ENCODE measurements at regions not wholly inside any gene's neighbourhood (a gene's known extent, or its start where the extent isn't known, plus 50 kb on each side); places are given as distances from the start of the nearest gene placed in this dataset.

DNA sequence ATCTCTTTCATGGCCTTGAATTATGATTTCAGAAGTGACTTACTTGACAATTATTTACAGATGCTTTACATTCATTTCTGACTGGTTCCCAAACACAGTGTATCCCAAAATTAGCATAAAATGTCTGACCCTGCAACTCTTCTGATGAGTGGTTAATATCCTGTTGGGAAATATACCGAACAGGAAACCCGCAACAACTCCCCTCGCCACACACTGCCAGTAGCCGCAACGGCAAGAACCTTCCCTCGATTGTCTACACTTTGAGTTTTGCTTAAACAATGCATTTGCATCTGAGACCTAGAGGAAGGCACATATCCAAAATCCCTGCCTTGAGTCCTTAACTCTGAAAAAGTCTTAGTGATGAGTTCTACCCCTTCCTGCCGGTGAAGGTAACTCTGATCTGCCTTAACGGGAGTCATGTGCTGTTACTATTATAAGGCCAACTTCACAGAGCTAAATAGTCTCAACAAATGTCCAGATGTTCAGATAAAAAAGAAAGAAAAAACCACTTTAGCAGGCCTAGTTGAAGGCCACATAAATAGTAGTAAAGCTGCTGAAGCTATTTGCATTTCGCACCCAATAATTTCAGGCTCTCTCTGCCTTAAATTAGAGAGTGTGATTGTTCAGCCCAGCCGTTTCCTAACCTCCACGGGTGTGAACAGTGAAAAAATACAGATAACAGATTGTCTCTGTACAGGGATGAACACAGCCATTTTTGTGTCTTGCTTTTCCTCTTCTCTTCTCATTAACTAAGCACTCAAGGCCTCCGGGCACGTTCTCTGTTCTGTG, 321.1 kb downstream of the HS3ST3B1 start:
- H3K4me3 ChIP-seq (replicated peaks; ENCODE audit: low read depth, low read length), result no peak overlapping the region
- no peaks in the 10 kb centered on the region for H3K27me3 ChIP-seq (replicated peaks; ENCODE audit: control insufficient read depth, insufficient read depth, low read length)
- H3K36me3 ChIP-seq (ENCODE audit: control insufficient read depth, insufficient read depth, low read length), result no peaks in the 10 kb centered on the region
- no peak for DNase-seq (ENCODE audit: extremely low read depth, insufficient read length)
- TF ChIP-seq, protein P1, sequence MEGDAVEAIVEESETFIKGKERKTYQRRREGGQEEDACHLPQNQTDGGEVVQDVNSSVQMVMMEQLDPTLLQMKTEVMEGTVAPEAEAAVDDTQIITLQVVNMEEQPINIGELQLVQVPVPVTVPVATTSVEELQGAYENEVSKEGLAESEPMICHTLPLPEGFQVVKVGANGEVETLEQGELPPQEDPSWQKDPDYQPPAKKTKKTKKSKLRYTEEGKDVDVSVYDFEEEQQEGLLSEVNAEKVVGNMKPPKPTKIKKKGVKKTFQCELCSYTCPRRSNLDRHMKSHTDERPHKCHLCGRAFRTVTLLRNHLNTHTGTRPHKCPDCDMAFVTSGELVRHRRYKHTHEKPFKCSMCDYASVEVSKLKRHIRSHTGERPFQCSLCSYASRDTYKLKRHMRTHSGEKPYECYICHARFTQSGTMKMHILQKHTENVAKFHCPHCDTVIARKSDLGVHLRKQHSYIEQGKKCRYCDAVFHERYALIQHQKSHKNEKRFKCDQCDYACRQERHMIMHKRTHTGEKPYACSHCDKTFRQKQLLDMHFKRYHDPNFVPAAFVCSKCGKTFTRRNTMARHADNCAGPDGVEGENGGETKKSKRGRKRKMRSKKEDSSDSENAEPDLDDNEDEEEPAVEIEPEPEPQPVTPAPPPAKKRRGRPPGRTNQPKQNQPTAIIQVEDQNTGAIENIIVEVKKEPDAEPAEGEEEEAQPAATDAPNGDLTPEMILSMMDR (IDR thresholded peaks at IDR 0.05; ENCODE audit: insufficient read depth, low read length, poor library complexity, severe bottlenecking), result no peak

DNA sequence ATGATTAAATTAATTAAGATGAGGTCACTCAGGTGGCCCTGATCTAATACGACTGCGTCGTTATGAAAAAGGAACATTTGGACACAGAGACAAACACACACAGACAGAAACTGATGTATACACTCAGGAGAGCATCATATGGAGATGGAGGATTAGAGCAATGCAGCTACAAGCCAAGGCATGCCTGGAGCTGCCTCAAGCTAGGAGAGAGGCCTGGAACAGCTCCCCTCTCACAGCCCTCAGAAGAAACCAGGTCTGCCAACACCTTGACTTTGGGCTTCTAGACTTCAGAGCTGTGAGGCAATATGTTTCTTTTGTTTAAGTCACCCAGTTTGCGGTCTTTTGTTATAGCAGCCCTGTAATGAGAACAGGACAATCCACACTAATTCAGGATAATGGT, 318.9 kb downstream of the HS3ST3B1 start:
- TF ChIP-seq, protein P1 (IDR thresholded peaks at IDR 0.05; ENCODE audit: insufficient read depth, low read length, poor library complexity, severe bottlenecking), result no peak
- H3K4me3 ChIP-seq (replicated peaks; ENCODE audit: low read depth, low read length), result no peak overlapping the region
- H3K36me3 ChIP-seq (ENCODE audit: control insufficient read depth, insufficient read depth, low read length), result no peaks in the 10 kb centered on the region
- H3K27me3 ChIP-seq (replicated peaks; ENCODE audit: control insufficient read depth, insufficient read depth, low read length), result no peaks in the 10 kb centered on the region
- DNase-seq (ENCODE audit: extremely low read depth, insufficient read length), result no peak

DNA sequence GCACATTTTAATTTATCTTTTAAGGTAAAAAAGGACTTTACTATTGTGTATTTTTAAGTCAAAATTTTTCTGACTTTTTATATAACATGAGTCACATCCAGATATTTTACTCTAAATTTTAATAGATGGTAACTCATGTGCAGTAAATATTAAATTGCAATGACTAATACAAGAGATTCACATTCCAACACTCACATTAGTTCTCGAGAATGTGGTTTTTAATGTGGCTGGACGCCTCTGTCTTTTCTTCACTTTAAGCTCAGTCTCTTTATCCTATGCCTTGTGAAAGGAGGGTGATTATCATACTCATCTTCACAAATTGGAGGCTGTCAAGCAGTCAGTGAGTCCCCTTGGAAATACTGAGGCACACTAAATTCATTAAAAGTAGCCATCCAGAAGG, 315.6 kb downstream of the HS3ST3B1 start:
- Histone ChIP-seq H3K27me3 (replicated peaks; ENCODE audit: control insufficient read depth, insufficient read depth, low read length) (no peaks in the 10 kb centered on the region), H3K4me3 (replicated peaks; ENCODE audit: low read depth, low read length) (no peak overlapping the region), H3K36me3 (ENCODE audit: control insufficient read depth, insufficient read depth, low read length) (no peaks in the 10 kb centered on the region)
- TF ChIP-seq, protein P1 (IDR thresholded peaks at IDR 0.05; ENCODE audit: insufficient read depth, low read length, poor library complexity, severe bottlenecking), result no peak
- no peak for DNase-seq (ENCODE audit: extremely low read depth, insufficient read length)

DNA sequence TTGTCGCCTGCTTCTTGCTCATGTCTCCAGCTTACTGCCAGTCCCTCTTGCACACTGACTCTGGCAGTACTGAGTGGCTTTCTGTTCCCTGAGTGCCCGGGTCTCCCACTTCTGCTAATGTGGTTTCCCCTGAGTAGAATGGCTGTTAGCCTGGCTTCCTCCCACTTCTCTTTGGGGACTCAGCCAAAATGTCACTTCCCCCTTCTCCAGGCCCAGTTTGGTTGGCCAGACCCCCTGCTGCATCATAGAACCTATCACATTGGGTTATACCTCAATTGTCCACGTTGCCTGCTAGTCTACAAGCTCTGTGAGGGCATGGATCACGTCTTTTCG, 304.4 kb downstream of the HS3ST3B1 start:
- TF ChIP-seq, protein P1 (IDR thresholded peaks at IDR 0.05; ENCODE audit: insufficient read depth, low read length, poor library complexity, severe bottlenecking), result no peak
- no peak overlapping the region for H3K4me3 ChIP-seq (replicated peaks; ENCODE audit: low read depth, low read length)
- no peaks in the 10 kb centered on the region for H3K36me3 ChIP-seq (ENCODE audit: control insufficient read depth, insufficient read depth, low read length)
- no peak for DNase-seq (ENCODE audit: extremely low read depth, insufficient read length)
- H3K27me3 ChIP-seq (replicated peaks; ENCODE audit: control insufficient read depth, insufficient read depth, low read length), result no peaks in the 10 kb centered on the region

DNA sequence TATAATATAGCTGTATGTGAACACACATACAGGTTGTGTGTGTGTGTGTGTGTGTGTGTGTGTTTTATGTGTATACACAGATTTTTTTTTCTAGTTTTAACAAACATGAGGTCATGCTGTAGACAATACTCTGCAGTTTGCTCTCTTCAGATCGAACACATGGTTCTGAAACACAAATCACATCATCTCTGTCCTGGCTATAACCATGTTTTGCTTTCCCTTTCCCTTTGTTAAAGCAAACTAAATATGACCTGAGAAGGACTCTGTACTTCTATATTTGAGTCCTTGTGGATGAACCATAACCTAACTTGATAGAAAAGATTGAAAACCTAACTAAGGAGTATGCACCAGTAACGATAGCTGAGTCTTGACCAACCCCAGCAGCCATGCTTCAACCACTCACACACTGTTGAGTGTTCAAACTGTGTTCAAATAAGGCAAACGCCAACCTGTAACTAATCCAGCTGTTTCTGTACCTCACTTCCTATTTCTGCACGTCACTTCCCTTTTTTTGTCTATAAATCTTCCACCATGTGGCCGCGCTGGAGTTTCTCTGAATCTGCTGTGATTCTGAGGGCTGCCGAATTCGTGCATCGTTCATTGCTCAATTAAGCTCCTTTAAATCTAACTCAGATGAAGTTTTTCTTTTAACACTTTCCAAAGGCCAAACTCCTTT, 303.8 kb downstream of the HS3ST3B1 start:
- Histone ChIP-seq H3K4me3 (replicated peaks; ENCODE audit: low read depth, low read length) (no peak overlapping the region), H3K36me3 (ENCODE audit: control insufficient read depth, insufficient read depth, low read length) (no peaks in the 10 kb centered on the region), H3K27me3 (replicated peaks; ENCODE audit: control insufficient read depth, insufficient read depth, low read length) (no peaks in the 10 kb centered on the region)
- DNase-seq (ENCODE audit: extremely low read depth, insufficient read length), result no peak
- TF ChIP-seq, protein P1 (IDR thresholded peaks at IDR 0.05; ENCODE audit: insufficient read depth, low read length, poor library complexity, severe bottlenecking), result no peak
